ENCODE measurements at regions not wholly inside any gene's neighbourhood (a gene's known extent, or its start where the extent isn't known, plus 50 kb on each side); places are given as distances from the start of the nearest gene placed in this dataset.

DNA sequence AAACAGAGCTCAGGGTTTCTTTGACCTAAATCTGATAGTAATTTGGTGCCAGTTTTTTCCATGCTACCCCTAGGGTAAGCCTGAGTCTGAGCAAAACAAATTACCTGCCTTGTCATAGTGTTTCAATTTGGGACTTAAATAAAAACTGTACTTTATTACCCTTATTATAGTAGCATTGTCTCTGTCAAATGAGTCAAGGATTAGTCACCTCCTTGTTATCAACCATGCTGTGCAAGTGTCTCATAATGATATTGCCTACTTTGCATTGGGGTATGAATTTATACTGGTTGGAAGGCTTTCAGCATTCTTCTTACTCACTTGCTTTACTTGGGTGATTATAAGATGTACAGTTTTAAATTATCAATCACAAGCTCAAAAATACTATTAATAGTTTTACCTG, 380.0 kb downstream of the LRFN5 start:
- CTCF ChIA-PET: no interaction called here

DNA sequence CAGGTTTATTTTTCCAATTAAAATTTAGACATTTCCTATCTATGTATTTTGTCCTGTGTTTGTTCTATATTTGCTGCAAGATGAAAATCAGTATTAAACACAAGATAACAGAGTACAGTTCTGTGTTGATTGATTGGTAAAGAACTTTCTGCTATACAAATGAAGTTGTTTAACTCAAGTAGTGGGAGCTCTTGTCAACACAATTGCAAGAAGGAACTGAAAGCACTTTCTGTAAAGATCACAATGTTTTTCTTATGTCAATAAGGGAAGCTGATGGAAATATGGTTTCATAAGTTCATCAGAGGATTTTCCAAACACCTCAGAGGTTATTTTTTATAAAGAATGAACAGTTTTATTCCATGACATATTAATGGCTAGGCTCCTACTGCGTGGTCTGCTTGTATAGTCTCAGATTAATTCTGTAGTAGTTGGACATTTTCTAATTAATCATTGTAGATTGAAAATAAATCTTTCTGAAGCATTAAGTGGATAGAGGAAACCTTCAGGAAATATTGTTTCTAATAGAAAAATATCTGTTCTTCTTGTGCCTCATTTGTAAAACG, 379.5 kb downstream of the LRFN5 start:
- H3K4me1 ChIP-seq (ENCODE audit: control insufficient read depth in 1 of 2, extremely low read depth in 1 of 2, insufficient read depth in 2 of 2, low read length in 2 of 2): no peaks in the 10 kb centered on the region
- peaks cover 0 to 8% (median 6%) of the 10 kb centered on the region in 3 donors for H3K9me3 Mint-ChIP-seq
- H3K27ac Mint-ChIP-seq: no peak overlapping the region
- H3K27me3 Mint-ChIP-seq: no peaks in the 10 kb centered on the region
- no peaks in the 10 kb centered on the region for H3K27me3 ChIP-seq (replicated peaks in 1 of 2; ENCODE audit: control insufficient read depth in 2 of 2, extremely low read depth in 1 of 2, insufficient read depth in 2 of 2, low read length in 1 of 2)
- H3K4me3 ChIP-seq (ENCODE audit: control insufficient read depth in 1 of 2, extremely low read depth in 1 of 2, low read length in 1 of 2): no peak overlapping the region
- DNase-seq: no peak
- no peak overlapping the region for H3K4me3 Mint-ChIP-seq
- H3K9me3 ChIP-seq: no peaks in the 10 kb centered on the region
- WGBS (ENCODE audit: insufficient coverage): no CpG with 5 or more reads among the region's 2 CpGs
- no peaks in the 10 kb centered on the region for H3K36me3 Mint-ChIP-seq
- ChIA-PET CTCF (no interaction called here), POLR2A (no interaction called here)
- H3K36me3 ChIP-seq (ENCODE audit: control insufficient read depth in 2 of 2, extremely low read depth in 1 of 2, insufficient read depth in 1 of 2, low read length in 1 of 2): no peaks in the 10 kb centered on the region
- no peak overlapping the region for H3K27ac ChIP-seq (ENCODE audit: low read length)
- no peak for ATAC-seq (replicated peaks in 1 of 4)
- no peaks in the 10 kb centered on the region for H3K4me1 Mint-ChIP-seq

More for the DNA sequence above, 380.0 kb downstream of the LRFN5 start:
- ATAC-seq (replicated peaks in 1 of 4): no peak
- no peaks in the 10 kb centered on the region for H3K9me3 ChIP-seq
- H3K36me3 ChIP-seq (ENCODE audit: control insufficient read depth in 2 of 2, extremely low read depth in 1 of 2, insufficient read depth in 1 of 2, low read length in 1 of 2): no peaks in the 10 kb centered on the region
- DNase-seq: no peak
- Mint-ChIP-seq H3K27me3 (no peaks in the 10 kb centered on the region), H3K27ac (no peak overlapping the region), H3K4me3 (no peak overlapping the region), H3K4me1 (no peaks in the 10 kb centered on the region), H3K36me3 (no peaks in the 10 kb centered on the region), H3K9me3 (peaks cover 0 to 6% (median 6%) of the 10 kb centered on the region in 3 donors)
- H3K27me3 ChIP-seq (replicated peaks in 1 of 2; ENCODE audit: control insufficient read depth in 2 of 2, extremely low read depth in 1 of 2, insufficient read depth in 2 of 2, low read length in 1 of 2): no peaks in the 10 kb centered on the region
- POLR2A ChIA-PET: interaction anchor here in 1 of 2 donors (0.7 kb wide), 1 partner anchor 618 kb away, joined by 3 read pairs; no protein-coding TSS in a partner anchor
- H3K4me1 ChIP-seq (ENCODE audit: control insufficient read depth in 1 of 2, extremely low read depth in 1 of 2, insufficient read depth in 2 of 2, low read length in 2 of 2): no peaks in the 10 kb centered on the region
- H3K4me3 ChIP-seq (ENCODE audit: control insufficient read depth in 1 of 2, extremely low read depth in 1 of 2, low read length in 1 of 2): no peak overlapping the region
- no peak overlapping the region for H3K27ac ChIP-seq (ENCODE audit: low read length)

DNA sequence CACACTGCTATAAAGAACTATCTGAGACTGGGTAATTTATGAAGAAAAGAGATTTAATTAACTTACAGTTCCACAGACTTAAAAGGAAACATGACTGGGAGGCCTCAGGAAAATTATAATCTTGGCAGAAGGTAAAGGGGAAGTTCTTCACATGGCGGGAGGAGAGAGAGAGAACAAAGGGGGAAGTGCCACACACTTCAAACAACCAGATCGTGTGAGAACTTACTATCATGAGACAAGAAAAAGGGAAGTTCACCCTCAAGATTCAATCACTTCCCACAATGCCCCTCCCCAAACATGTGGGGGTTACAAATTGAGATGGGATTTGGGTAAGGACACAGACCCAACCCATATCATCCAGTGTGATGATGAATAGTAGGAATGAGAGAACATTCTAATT, 366.5 kb downstream of the LRFN5 start:
- Histone ChIP-seq H3K9me3 (no peaks in the 10 kb centered on the region), H3K4me3 (ENCODE audit: control insufficient read depth in 1 of 2, extremely low read depth in 1 of 2, low read length in 1 of 2) (no peak overlapping the region), H3K27me3 (replicated peaks in 1 of 2; ENCODE audit: control insufficient read depth in 2 of 2, extremely low read depth in 1 of 2, insufficient read depth in 2 of 2, low read length in 1 of 2) (no peaks in the 10 kb centered on the region), H3K4me1 (ENCODE audit: control insufficient read depth in 1 of 2, extremely low read depth in 1 of 2, insufficient read depth in 2 of 2, low read length in 2 of 2) (no peaks in the 10 kb centered on the region), H3K36me3 (ENCODE audit: control insufficient read depth in 2 of 2, extremely low read depth in 1 of 2, insufficient read depth in 1 of 2, low read length in 1 of 2) (no peaks in the 10 kb centered on the region), H3K27ac (ENCODE audit: low read length) (no peak overlapping the region)
- ChIA-PET POLR2A (no interaction called here), CTCF (no interaction called here)
- H3K4me3 Mint-ChIP-seq: no peak overlapping the region
- no peak overlapping the region for H3K27ac Mint-ChIP-seq
- H3K4me1 Mint-ChIP-seq: no peaks in the 10 kb centered on the region
- H3K36me3 Mint-ChIP-seq: no peaks in the 10 kb centered on the region
- peaks cover 8 to 29% (median 22%) of the 10 kb centered on the region in 3 donors for H3K9me3 Mint-ChIP-seq
- no peaks in the 10 kb centered on the region for H3K27me3 Mint-ChIP-seq
- no CpG with 5 or more reads among the region's 2 CpGs for WGBS (ENCODE audit: insufficient coverage)
- DNase-seq (no peak), ATAC-seq (replicated peaks in 1 of 4) (no peak)

DNA sequence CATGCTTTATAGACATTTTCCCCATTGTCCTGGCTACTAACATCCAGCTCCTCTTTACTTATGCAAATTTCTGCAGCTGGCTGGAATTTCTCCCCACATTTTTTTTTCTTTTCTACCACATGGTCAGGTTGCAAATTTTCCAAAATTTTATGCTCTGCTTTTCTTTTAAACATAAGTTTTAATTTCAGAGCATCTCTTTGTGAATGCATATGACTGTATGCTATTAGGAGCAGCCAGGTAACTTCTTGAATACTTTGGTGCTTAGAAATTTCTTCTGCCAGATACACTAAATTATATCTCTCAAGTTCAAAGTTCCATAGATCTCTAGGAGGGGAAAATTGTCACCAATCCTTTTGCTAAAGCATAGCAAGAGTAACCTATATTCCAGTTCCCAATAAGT, 365.9 kb downstream of the LRFN5 start:
- peaks cover 10 to 29% (median 22%) of the 10 kb centered on the region in 3 donors for H3K9me3 Mint-ChIP-seq
- ChIA-PET CTCF (no interaction called here), POLR2A (no interaction called here)
- no peaks in the 10 kb centered on the region for H3K36me3 Mint-ChIP-seq
- no peak overlapping the region for H3K4me3 ChIP-seq (ENCODE audit: control insufficient read depth in 1 of 2, extremely low read depth in 1 of 2, low read length in 1 of 2)
- H3K27me3 Mint-ChIP-seq: no peaks in the 10 kb centered on the region
- DNase-seq (no peak), ATAC-seq (replicated peaks in 1 of 4) (no peak)
- no peaks in the 10 kb centered on the region for H3K9me3 ChIP-seq
- H3K4me3 Mint-ChIP-seq: no peak overlapping the region
- H3K27ac Mint-ChIP-seq: no peak overlapping the region
- no peak overlapping the region for H3K27ac ChIP-seq (ENCODE audit: low read length)
- no peaks in the 10 kb centered on the region for H3K36me3 ChIP-seq (ENCODE audit: control insufficient read depth in 2 of 2, extremely low read depth in 1 of 2, insufficient read depth in 1 of 2, low read length in 1 of 2)
- no peaks in the 10 kb centered on the region for H3K4me1 Mint-ChIP-seq
- no peaks in the 10 kb centered on the region for H3K27me3 ChIP-seq (replicated peaks in 1 of 2; ENCODE audit: control insufficient read depth in 2 of 2, extremely low read depth in 1 of 2, insufficient read depth in 2 of 2, low read length in 1 of 2)
- no peaks in the 10 kb centered on the region for H3K4me1 ChIP-seq (ENCODE audit: control insufficient read depth in 1 of 2, extremely low read depth in 1 of 2, insufficient read depth in 2 of 2, low read length in 2 of 2)

DNA sequence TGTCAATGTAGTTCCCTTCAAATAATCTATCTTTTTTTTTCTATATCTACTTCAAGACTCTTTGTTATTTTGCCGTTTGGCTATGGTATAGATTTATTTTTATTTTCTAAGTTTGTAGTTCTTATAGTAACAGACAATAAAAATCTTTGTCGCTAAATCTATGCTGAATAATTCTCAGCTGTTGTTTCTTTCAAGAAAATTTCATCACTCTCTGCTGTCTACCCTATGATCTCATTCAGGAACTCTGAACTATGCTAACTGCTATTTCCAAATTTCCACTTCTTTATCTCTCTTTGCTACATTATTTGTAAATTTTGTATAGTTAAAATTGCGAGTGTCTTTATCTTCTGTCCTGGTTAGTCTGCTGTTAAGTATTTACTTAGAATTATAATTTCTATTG, 353.6 kb downstream of the LRFN5 start:
- Histone ChIP-seq H3K36me3 (ENCODE audit: control insufficient read depth in 2 of 2, extremely low read depth in 1 of 2, insufficient read depth in 1 of 2, low read length in 1 of 2) (no peaks in the 10 kb centered on the region), H3K9me3 (no peaks in the 10 kb centered on the region), H3K27ac (ENCODE audit: low read length) (no peak overlapping the region), H3K4me3 (ENCODE audit: control insufficient read depth in 1 of 2, extremely low read depth in 1 of 2, low read length in 1 of 2) (no peak overlapping the region), H3K4me1 (ENCODE audit: control insufficient read depth in 1 of 2, extremely low read depth in 1 of 2, insufficient read depth in 2 of 2, low read length in 2 of 2) (no peaks in the 10 kb centered on the region), H3K27me3 (replicated peaks in 1 of 2; ENCODE audit: control insufficient read depth in 2 of 2, extremely low read depth in 1 of 2, insufficient read depth in 2 of 2, low read length in 1 of 2) (no peaks in the 10 kb centered on the region)
- Mint-ChIP-seq H3K4me3 (no peak overlapping the region), H3K36me3 (no peaks in the 10 kb centered on the region), H3K27me3 (no peaks in the 10 kb centered on the region), H3K27ac (no peak overlapping the region), H3K9me3 (peaks cover 5 to 13% (median 6%) of the 10 kb centered on the region in 3 donors), H3K4me1 (no peaks in the 10 kb centered on the region)
- no peak for DNase-seq
- CTCF ChIA-PET: no interaction called here
- POLR2A ChIA-PET: interaction anchor here in 1 of 2 donors (0.6 kb wide), 1 partner anchor 143 kb away, joined by 3 read pairs; no protein-coding TSS in a partner anchor
- no CpG with 5 or more reads among the region's 3 CpGs for WGBS (ENCODE audit: insufficient coverage)
- no peak for ATAC-seq (replicated peaks in 1 of 4)

DNA sequence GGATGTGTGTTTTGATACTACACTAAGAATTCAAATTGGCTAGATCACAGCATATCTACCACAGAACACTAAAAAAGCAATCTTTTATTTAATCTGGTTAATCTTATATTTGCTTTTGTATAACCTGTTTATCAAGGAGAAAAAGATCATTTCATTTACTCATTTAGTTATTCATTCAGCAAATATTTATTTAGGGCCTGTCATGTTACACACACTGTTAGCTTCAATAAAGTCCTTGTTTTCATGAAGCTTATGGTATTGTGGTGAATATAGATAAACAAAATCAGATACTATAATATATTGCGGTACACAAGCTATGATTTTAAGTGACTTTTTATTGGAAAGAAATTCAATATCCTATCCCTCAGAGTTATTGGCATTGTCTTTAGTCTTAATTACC, 350.8 kb downstream of the LRFN5 start:
- Mint-ChIP-seq H3K27me3 (no peaks in the 10 kb centered on the region), H3K4me3 (no peak overlapping the region), H3K4me1 (no peaks in the 10 kb centered on the region), H3K27ac (no peak overlapping the region), H3K9me3 (peaks cover 0 to 4% (median 2%) of the 10 kb centered on the region in 3 donors), H3K36me3 (no peaks in the 10 kb centered on the region)
- H3K27ac ChIP-seq (ENCODE audit: low read length): no peak overlapping the region
- no peaks in the 10 kb centered on the region for H3K9me3 ChIP-seq
- H3K4me1 ChIP-seq (ENCODE audit: control insufficient read depth in 1 of 2, extremely low read depth in 1 of 2, insufficient read depth in 2 of 2, low read length in 2 of 2): no peaks in the 10 kb centered on the region
- H3K36me3 ChIP-seq (ENCODE audit: control insufficient read depth in 2 of 2, extremely low read depth in 1 of 2, insufficient read depth in 1 of 2, low read length in 1 of 2): no peaks in the 10 kb centered on the region
- no peaks in the 10 kb centered on the region for H3K27me3 ChIP-seq (replicated peaks in 1 of 2; ENCODE audit: control insufficient read depth in 2 of 2, extremely low read depth in 1 of 2, insufficient read depth in 2 of 2, low read length in 1 of 2)
- DNase-seq (no peak), ATAC-seq (replicated peaks in 1 of 4) (no peak)
- no CpG with 5 or more reads among the region's 1 CpG for WGBS (ENCODE audit: insufficient coverage)
- CTCF ChIA-PET: no interaction called here
- no peak overlapping the region for H3K4me3 ChIP-seq (ENCODE audit: control insufficient read depth in 1 of 2, extremely low read depth in 1 of 2, low read length in 1 of 2)
- POLR2A ChIA-PET: no interaction called here
